GM23248 (cell line): ENCODE measurements at regions not wholly inside any gene's neighbourhood (a gene's known extent, or its start where the extent isn't known, plus 50 kb on each side); places are given as distances from the start of the nearest gene placed in this dataset.

ENCODE experiments used
- EZH2 ChIP-seq: fragments of 200-600 bp; sonication (generic); IDR thresholded peaks from 2 replicates; pipeline ENCODE4 v1.6.1; 2018; ENCODE audit warnings: antibody characterized with exemption, mild to moderate bottlenecking; ENCODE audit not compliant: insufficient read depth, poor library complexity, severe bottlenecking
- EZH2phosphoT487 ChIP-seq: fragments of 200-600 bp; sonication (generic); IDR thresholded peaks from 2 replicates; pipeline ENCODE4 v1.6.1; 2018; ENCODE audit warnings: antibody characterized with exemption, moderate library complexity, mild to moderate bottlenecking, low read depth; ENCODE audit not compliant: insufficient read depth

GRCh38 chr4:11634283-11634682 is 205.6 kb upstream of the HS3ST1 start:
- TF ChIP-seq EZH2phosphoT487 (no peak), EZH2 (no peak)
